GM12878 (cell line): ENCODE measurements at regions not wholly inside any gene's neighbourhood (a gene's known extent, or its start where the extent isn't known, plus 50 kb on each side); places are given as distances from the start of the nearest gene placed in this dataset.

ENCODE experiments used
- ATAC-seq: fragments of 200-7000 bp; cut with Tn5 transposase; 3 replicates; pipeline ENCODE4 v1.9.1; 2020; ENCODE audit warnings: mild to moderate bottlenecking, moderate library complexity
- BruUV-seq: library from RNA; stranded (reverse); fragments of 400-500 nt; replicated peaks from 2 replicates; lab custom pipeline; 2021; lab: Mats Ljungman, UMichigan
- CTCF ChIA-PET: fragments of 300-600 bp; sonication (Branson Sonifier 250); formaldehyde crosslinking; extraction: SDS; loops from one replicate; lab custom pipeline; 2021; ENCODE audit warnings: inconsistent platforms; lab: Yijun Ruan, JAX
- POLR2A ChIA-PET: fragments of 350-600 bp; formaldehyde crosslinking; extraction: SDS; loops from one replicate; lab custom pipeline; 2021; ENCODE audit warnings: inconsistent platforms; lab: Charles Lee
- RAD21 ChIA-PET: fragments of 300-600 bp; sonication (Branson Sonifier 250); formaldehyde crosslinking; loops from one replicate; lab custom pipeline; 2023; ENCODE audit warnings: antibody characterized with exemption; ENCODE audit not compliant: unreplicated experiment; lab: Charles Lee
- SMC1A ChIA-PET: fragments of 300-600 bp; sonication (Branson Sonifier 250); formaldehyde crosslinking; loops from one replicate; lab custom pipeline; 2023; ENCODE audit not compliant: unreplicated experiment, uncharacterized antibody; lab: Charles Lee
- DNase-seq: peaks from one replicate; pipeline ENCODE4 v3.0.0-alpha.2; 2011; ENCODE audit warnings: low read depth, low spot score
- FAIRE-seq: peaks from 3 replicates; lab custom pipeline; 2011; peaks lifted over from hg19 to GRCh38; lab: Jason Lieb, UNC
- H2AFZ ChIP-seq: 2 replicates; pipeline ENCODE4 v1.6.0; 2011; ENCODE audit warnings: low read depth, low read length, control low read depth; ENCODE audit not compliant: control insufficient read depth
- H3K27ac ChIP-seq: 2 replicates; pipeline ENCODE4 v1.5.1; 2011; ENCODE audit warnings: control low read depth; ENCODE audit not compliant: control insufficient read depth, insufficient read depth
- H3K27me3 ChIP-seq, 2 experiments: replicated peaks in 1 of 2; 2 replicates each; pipeline versions ENCODE4 v1.6.0 to v1.6.1; 2011; ENCODE audit warnings: low read length in 1 of 2; ENCODE audit not compliant: control insufficient read depth in 2 of 2, insufficient read depth in 2 of 2
- H3K36me3 ChIP-seq, 2 experiments: 2 replicates each; pipeline ENCODE4 v1.5.1; 2011; ENCODE audit warnings: low read length in 1 of 2; ENCODE audit not compliant: control insufficient read depth in 2 of 2, insufficient read depth in 2 of 2
- H3K4me1 ChIP-seq: 2 replicates; pipeline ENCODE4 v1.6.1; 2011; ENCODE audit warnings: mild to moderate bottlenecking, low read length, moderate library complexity, mixed read lengths; ENCODE audit not compliant: control insufficient read depth, insufficient read depth
- H3K4me2 ChIP-seq: 2 replicates; pipeline ENCODE4 v1.6.0; 2011; ENCODE audit warnings: control low read depth; ENCODE audit not compliant: control insufficient read depth, insufficient read depth
- H3K4me3 ChIP-seq: fragments of 200-600 bp; sonication (generic); 2 replicates; pipeline ENCODE4 v1.5.1; 2016
- H3K79me2 ChIP-seq: 2 replicates; pipeline ENCODE4 v1.6.0; 2011; ENCODE audit warnings: low read length; ENCODE audit not compliant: control insufficient read depth, insufficient read depth
- H3K9ac ChIP-seq: 2 replicates; pipeline ENCODE4 v1.8.0; 2011; ENCODE audit warnings: low read length, control low read depth, mixed read lengths; ENCODE audit not compliant: control insufficient read depth, insufficient read depth
- H3K9me3 ChIP-seq: replicated peaks from 3 replicates; pipeline ENCODE4 v1.5.1; 2011; ENCODE audit warnings: mild to moderate bottlenecking, low read length; ENCODE audit not compliant: control insufficient read depth, insufficient read depth
- H4K20me1 ChIP-seq: 2 replicates; pipeline ENCODE4 v1.6.0; 2011; ENCODE audit not compliant: control insufficient read depth, insufficient read depth
- CHD4 ChIP-seq: fragments of 200-600 bp; sonication (generic); IDR thresholded peaks from 2 replicates; pipeline ENCODE4 v1.6.1; 2016; ENCODE audit warnings: mild to moderate bottlenecking
- ESRRA ChIP-seq: IDR thresholded peaks from 2 replicates; pipeline ENCODE4 v1.6.1; 2012; ENCODE audit warnings: mild to moderate bottlenecking, low read length, improper control_type of control experiment
- ETV6 ChIP-seq, 2 experiments: fragments of 450-650 bp in 1 of 2; IDR thresholded peaks in 1 of 2; conservative IDR thresholded peaks in 1 of 2; 2 replicates each; pipeline ENCODE4 v1.6.1; 2014; ENCODE audit warnings: antibody characterized with exemption in 1 of 2, borderline replicate concordance in 1 of 2, low read depth in 1 of 2, mild to moderate bottlenecking in 1 of 2, moderate library complexity in 1 of 2
- FOXM1 ChIP-seq: IDR thresholded peaks from 2 replicates; pipeline ENCODE4 v1.6.1; 2012; ENCODE audit warnings: low read depth, mild to moderate bottlenecking, inconsistent platforms, low read length, moderate library complexity
- MEF2A ChIP-seq: IDR thresholded peaks from 2 replicates; pipeline ENCODE4 v1.6.1; 2011; ENCODE audit warnings: low read depth, mild to moderate bottlenecking, low read length, moderate library complexity; ENCODE audit not compliant: insufficient read depth
- RBBP5 ChIP-seq: fragments of 200-600 bp; sonication (generic); conservative IDR thresholded peaks from 2 replicates; pipeline ENCODE4 v1.6.1; 2016
- TCF3 ChIP-seq: IDR thresholded peaks from 2 replicates; pipeline ENCODE4 v1.6.1; 2012; ENCODE audit warnings: low read depth, mild to moderate bottlenecking, low read length, borderline replicate concordance; ENCODE audit not compliant: insufficient read depth
- ZNF207 ChIP-seq: fragments of 450-650 bp; IDR thresholded peaks from 2 replicates; pipeline ENCODE4 v1.6.1; 2014; ENCODE audit warnings: antibody characterized with exemption, mild to moderate bottlenecking, borderline replicate concordance
- ZNF622 ChIP-seq: fragments of 450-650 bp; IDR thresholded peaks from 2 replicates; pipeline ENCODE4 v1.6.1; 2017; ENCODE audit warnings: mild to moderate bottlenecking, inconsistent platforms
- WGBS: methylation state at CpG from one replicate; pipeline ENCODE4 v1.1.6; 2016; ENCODE audit warnings: low lambda C conversion rate; ENCODE audit not compliant: insufficient replicate concordance, insufficient coverage; ENCODE audit errors: missing lambda C conversion rate; 5-methylcytosine and 5-hydroxymethylcytosine counted together
- in situ Hi-C: fragments of 300-500 bp; cut with MboI; formaldehyde crosslinking; loops from 9 replicates; pipeline ENCODE4 v1.14.3; 2018; ENCODE audit warnings: mixed read lengths
- intact Hi-C: fragments of 100-400 bp; cut with micrococcal nuclease; formaldehyde crosslinking; loops from one replicate; pipeline ENCODE4 v1.14.2; 2022; ENCODE audit not compliant: unreplicated experiment

DNA sequence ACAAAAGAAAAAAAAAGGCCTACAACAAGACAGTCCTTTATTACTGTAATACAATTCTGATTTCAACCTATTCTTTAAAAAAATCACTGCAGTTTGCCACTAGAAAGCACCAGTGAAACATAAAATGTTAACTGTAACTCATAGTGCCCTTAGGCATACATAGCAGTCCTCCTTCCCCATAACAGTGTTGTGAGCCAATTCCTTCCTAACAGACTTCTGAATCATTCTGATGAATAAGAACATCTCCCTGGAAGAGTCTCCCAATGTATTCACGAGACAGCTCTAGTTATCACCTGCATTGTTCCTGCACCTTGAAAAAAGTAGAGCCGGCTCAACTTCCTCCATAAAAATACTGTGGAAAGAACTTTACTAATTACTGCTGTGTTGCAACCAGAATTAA, 213.6 kb upstream of the FSCB start:
- 17% methylated on average over 2 of the region's 2 CpGs for WGBS
- Histone ChIP-seq H3K36me3 (no peaks in the 10 kb centered on the region), H4K20me1 (no peaks in the 10 kb centered on the region), H3K4me3 (no peak overlapping the region), H3K9ac (no peak overlapping the region), H3K27me3 (no peaks in the 10 kb centered on the region), H3K79me2 (no peaks in the 10 kb centered on the region), H3K9me3 (no peaks in the 10 kb centered on the region), H3K4me2 (no peak overlapping the region), H2AFZ (no peak overlapping the region)
- no TSS peak for BruUV-seq
- no peak for ATAC-seq
- POLR2A ChIA-PET = no interaction called here
- RAD21 ChIA-PET = no interaction called here
- no peak for FAIRE-seq
- no peak for DNase-seq
- intact Hi-C loops = no loop called here
- SMC1A ChIA-PET = no interaction called here
- CTCF ChIA-PET = no interaction called here
- TF ChIP-seq MEF2A (no peak), TCF3 (no peak), CHD4 (no peak), ZNF622 (no peak), ESRRA (no peak), FOXM1 (no peak), ZNF207 (no peak), ETV6 (conservative IDR thresholded peaks at IDR 0.05 in 1 of 2, IDR thresholded peaks at IDR 0.05 in 1 of 2; ENCODE audit: borderline replicate concordance in 1 of 2, low read depth in 1 of 2) (no peak), RBBP5 (no peak)
- TF ChIP-seq, all 136 proteins: peak for 0
- in situ Hi-C loops = no loop called here
- no peak overlapping the region for H3K27ac ChIP-seq
- H3K4me1 ChIP-seq = no peaks in the 10 kb centered on the region
